Astrocyte (in vitro differentiated cells and primary cell): ENCODE measurements at regions not wholly inside any gene's neighbourhood (a gene's known extent, or its start where the extent isn't known, plus 50 kb on each side); places are given as distances from the start of the nearest gene placed in this dataset.

Source experiments
- DNase-seq: peaks from one replicate; pipeline ENCODE4 v3.0.0-alpha.2; 2010; ENCODE audit warnings: low read depth
- FAIRE-seq: peaks from 2 replicates; lab custom pipeline; 2011; peaks lifted over from hg19 to GRCh38; lab: Jason Lieb, UNC
- H2AFZ ChIP-seq: 2 replicates; pipeline ENCODE4 v1.6.0; 2012; ENCODE audit warnings: low read depth, low read length, inconsistent platforms
- H3K27ac ChIP-seq: 2 replicates; pipeline ENCODE4 v1.5.1; 2011; ENCODE audit warnings: low read depth, low read length, inconsistent platforms
- H3K27me3 ChIP-seq: 2 replicates; pipeline ENCODE4 v1.6.0; 2011; ENCODE audit warnings: low read length, inconsistent platforms; ENCODE audit not compliant: insufficient read depth
- H3K36me3 ChIP-seq: 2 replicates; pipeline ENCODE4 v1.5.1; 2011; ENCODE audit warnings: low read length, inconsistent platforms; ENCODE audit not compliant: insufficient read depth
- H3K4me1 ChIP-seq: 2 replicates; pipeline ENCODE4 v1.5.1; 2011; ENCODE audit warnings: low read length, inconsistent platforms; ENCODE audit not compliant: insufficient read depth
- H3K4me2 ChIP-seq: 2 replicates; pipeline ENCODE4 v1.6.0; 2012; ENCODE audit warnings: low read length, inconsistent platforms
- H3K4me3 ChIP-seq: 2 replicates; pipeline ENCODE4 v1.5.1; 2011; ENCODE audit warnings: low read depth, mild to moderate bottlenecking, low read length, inconsistent platforms; ENCODE audit not compliant: insufficient read depth
- H3K79me2 ChIP-seq: 2 replicates; pipeline ENCODE4 v1.6.0; 2012; ENCODE audit warnings: mild to moderate bottlenecking, low read length, inconsistent platforms; ENCODE audit not compliant: insufficient read depth
- H3K9ac ChIP-seq: 2 replicates; pipeline ENCODE4 v1.6.0; 2012; ENCODE audit warnings: mild to moderate bottlenecking, low read length, inconsistent platforms
- H3K9me3 ChIP-seq: 2 replicates; pipeline ENCODE4 v1.5.1; 2012; ENCODE audit warnings: low read depth, mild to moderate bottlenecking, low read length, inconsistent platforms; ENCODE audit not compliant: insufficient read depth
- H4K20me1 ChIP-seq: 2 replicates; pipeline ENCODE4 v1.6.0; 2012; ENCODE audit warnings: low read length, inconsistent platforms; ENCODE audit not compliant: insufficient read depth
- H3K27ac Mint-ChIP-seq: one replicate; pipeline ENCODE4 v1.8.0; 2021; ENCODE audit warnings: mild to moderate bottlenecking, mixed read lengths; ENCODE audit not compliant: unreplicated experiment
- H3K27me3 Mint-ChIP-seq: one replicate; pipeline ENCODE4 v1.8.0; 2021; ENCODE audit warnings: low read depth, mixed read lengths; ENCODE audit not compliant: unreplicated experiment
- H3K36me3 Mint-ChIP-seq: one replicate; pipeline ENCODE4 v1.8.0; 2021; ENCODE audit warnings: low read depth, mixed read lengths; ENCODE audit not compliant: unreplicated experiment
- H3K4me1 Mint-ChIP-seq: one replicate; pipeline ENCODE4 v1.8.0; 2021; ENCODE audit warnings: low read depth, mixed read lengths; ENCODE audit not compliant: unreplicated experiment
- H3K4me3 Mint-ChIP-seq: one replicate; pipeline ENCODE4 v1.8.0; 2021; ENCODE audit warnings: mild to moderate bottlenecking, moderate library complexity, mixed read lengths; ENCODE audit not compliant: unreplicated experiment
- H3K9me3 Mint-ChIP-seq: one replicate; pipeline ENCODE4 v1.8.0; 2021; ENCODE audit warnings: mild to moderate bottlenecking, mixed read lengths; ENCODE audit not compliant: unreplicated experiment
- CTCF ChIP-seq: IDR thresholded peaks from 2 replicates; pipeline ENCODE4 v1.5.1; 2011; ENCODE audit warnings: low read depth, mild to moderate bottlenecking, inconsistent platforms, low read length, moderate library complexity; ENCODE audit not compliant: insufficient read depth
- EZH2 ChIP-seq: IDR thresholded peaks from 2 replicates; pipeline ENCODE4 v1.6.1; 2012; ENCODE audit warnings: mild to moderate bottlenecking, low read length, inconsistent platforms; ENCODE audit not compliant: insufficient read depth

DNA sequence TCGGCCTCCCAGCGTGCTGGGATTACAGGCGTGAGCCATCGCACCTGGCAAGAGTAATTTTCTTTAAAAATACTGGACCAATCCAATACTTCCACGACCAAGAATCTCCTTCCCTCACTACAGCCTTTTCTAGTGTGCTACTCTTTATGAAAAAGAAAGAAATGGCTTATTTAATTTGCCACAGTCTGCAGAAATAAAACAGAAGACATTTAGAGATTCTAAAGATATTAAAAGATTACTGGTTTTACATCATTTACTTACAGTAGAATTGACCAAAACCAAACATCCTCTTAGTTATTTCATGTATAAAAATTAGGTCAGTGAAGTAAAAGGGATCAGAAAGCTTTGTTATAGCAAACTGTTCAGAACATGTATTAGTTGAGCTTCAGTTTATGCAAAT, 679.6 kb downstream of the MAT2B start:
- no peak overlapping the region for H3K9ac ChIP-seq
- no peaks in the 10 kb centered on the region for H3K27me3 Mint-ChIP-seq
- no peak for DNase-seq
- H3K27ac Mint-ChIP-seq = no peak overlapping the region
- H2AFZ ChIP-seq = no peak overlapping the region
- no peak for FAIRE-seq
- no peaks in the 10 kb centered on the region for H3K9me3 ChIP-seq
- no peak overlapping the region for H3K27ac ChIP-seq
- H3K4me3 Mint-ChIP-seq = no peak overlapping the region
- H3K27me3 ChIP-seq = no peaks in the 10 kb centered on the region
- no peaks in the 10 kb centered on the region for H3K4me1 ChIP-seq
- no peaks in the 10 kb centered on the region for H3K9me3 Mint-ChIP-seq
- no peak overlapping the region for H3K4me3 ChIP-seq
- no peaks in the 10 kb centered on the region for H3K79me2 ChIP-seq
- H3K36me3 Mint-ChIP-seq = no peaks in the 10 kb centered on the region
- no peak overlapping the region for H3K4me2 ChIP-seq
- H4K20me1 ChIP-seq = no peaks in the 10 kb centered on the region
- TF ChIP-seq EZH2 = no peak
- TF ChIP-seq CTCF = no peak
- no peaks in the 10 kb centered on the region for H3K36me3 ChIP-seq
- H3K4me1 Mint-ChIP-seq = peaks cover 4% of the 10 kb centered on the region

DNA sequence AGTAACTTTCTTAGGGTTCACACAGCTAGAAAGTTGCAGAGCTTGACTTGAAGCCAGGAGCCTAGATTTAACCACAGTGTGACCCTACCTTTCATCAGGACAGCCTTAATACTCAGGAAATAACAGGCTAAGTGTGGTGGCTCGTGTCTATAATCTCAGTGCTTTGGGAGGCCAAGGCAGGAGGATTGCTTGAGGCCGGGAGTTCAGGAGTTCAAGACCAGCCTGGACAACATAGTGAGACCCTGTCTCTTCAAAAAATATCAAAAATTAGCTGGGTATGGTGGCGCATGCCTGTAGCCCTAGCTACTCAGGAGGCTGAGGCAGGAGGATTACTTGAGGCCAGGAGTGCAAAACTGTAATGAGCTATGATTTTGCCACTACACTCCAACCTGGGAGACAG, 681.1 kb downstream of the MAT2B start:
- H3K27me3 ChIP-seq = no peaks in the 10 kb centered on the region
- Mint-ChIP-seq H3K27ac (no peak overlapping the region), H3K4me3 (no peak overlapping the region), H3K36me3 (no peaks in the 10 kb centered on the region), H3K9me3 (no peaks in the 10 kb centered on the region), H3K27me3 (no peaks in the 10 kb centered on the region), H3K4me1 (peaks cover 9% of the 10 kb centered on the region)
- H3K4me1 ChIP-seq = peaks cover 4% of the 10 kb centered on the region
- no peaks in the 10 kb centered on the region for H3K9me3 ChIP-seq
- H3K9ac ChIP-seq = no peak overlapping the region
- H2AFZ ChIP-seq = no peak overlapping the region
- H3K4me3 ChIP-seq = no peak overlapping the region
- DNase-seq (no peak), FAIRE-seq (no peak)
- H3K4me2 ChIP-seq = no peak overlapping the region
- no peak overlapping the region for H3K27ac ChIP-seq
- no peaks in the 10 kb centered on the region for H4K20me1 ChIP-seq
- TF ChIP-seq EZH2 = no peak
- TF ChIP-seq CTCF = no peak
- H3K36me3 ChIP-seq = no peaks in the 10 kb centered on the region
- no peaks in the 10 kb centered on the region for H3K79me2 ChIP-seq

GRCh38 chr5:164187785-164188184, 682.4 kb downstream of the MAT2B start:
- Histone ChIP-seq H3K4me1 (peaks cover 8% of the 10 kb centered on the region), H4K20me1 (no peaks in the 10 kb centered on the region), H3K9me3 (no peaks in the 10 kb centered on the region), H2AFZ (no peak overlapping the region), H3K9ac (no peak overlapping the region), H3K4me2 (no peak overlapping the region), H3K27me3 (no peaks in the 10 kb centered on the region), H3K36me3 (no peaks in the 10 kb centered on the region), H3K4me3 (no peak overlapping the region), H3K79me2 (no peaks in the 10 kb centered on the region), H3K27ac (no peak overlapping the region)
- Mint-ChIP-seq H3K27me3 (no peaks in the 10 kb centered on the region), H3K4me3 (no peak overlapping the region), H3K27ac (no peak overlapping the region), H3K9me3 (no peaks in the 10 kb centered on the region), H3K4me1 (peaks cover 9% of the 10 kb centered on the region), H3K36me3 (no peaks in the 10 kb centered on the region)
- DNase-seq (peak; percentile 55), FAIRE-seq (no peak)
- TF ChIP-seq CTCF (no peak), EZH2 (no peak)
